PC-9 (cell line): ENCODE measurements at regions not wholly inside any gene's neighbourhood (a gene's known extent, or its start where the extent isn't known, plus 50 kb on each side); places are given as distances from the start of the nearest gene placed in this dataset.

Experiments used
- CTCF ChIP-seq: fragments of 200-600 bp; sonication (generic); conservative IDR thresholded peaks from 2 replicates; pipeline ENCODE4 v1.6.1; 2017; ENCODE audit warnings: mixed run types, antibody characterized with exemption, mild to moderate bottlenecking, moderate library complexity
- EZH2 ChIP-seq: fragments of 200-600 bp; sonication (generic); IDR thresholded peaks from 2 replicates; pipeline ENCODE4 v1.8.0; 2017; ENCODE audit warnings: antibody characterized with exemption, low read depth

- no peak for TF ChIP-seq CTCF
- TF ChIP-seq EZH2 = no peak
Measured at GRCh38 chr2:7771781-7772180, 854.6 kb downstream of the RNF144A start.
